DMS53 (cell line): ENCODE measurements at regions not wholly inside any gene's neighbourhood (a gene's known extent, or its start where the extent isn't known, plus 50 kb on each side); places are given as distances from the start of the nearest gene placed in this dataset.

ENCODE experiments used
- DNase-seq: peaks from one replicate; lab custom pipeline; 2025; lab: John Stamatoyannopoulos, UW

- DNase-seq = no peak
These were observed 863.7 kb upstream of the ALCAM start for GRCh38 chr3:104503022-104503421.

- DNase-seq = no peak
These were observed 856.4 kb upstream of the ALCAM start for GRCh38 chr3:104510131-104510849.

GRCh38 chr3:104514371-104514770 lies 852.3 kb upstream of the ALCAM start:
- DNase-seq = no peak

GRCh38 chr3:104514776-104515175 lies 851.9 kb upstream of the ALCAM start:
- DNase-seq = no peak

GRCh38 chr3:104519068-104519467 lies 847.6 kb upstream of the ALCAM start:
- no peak for DNase-seq

- DNase-seq = no peak
These were observed 847.1 kb upstream of the ALCAM start for GRCh38 chr3:104519468-104520227.

GRCh38 chr3:104520228-104520655 lies 846.5 kb upstream of the ALCAM start:
- no peak for DNase-seq

- no peak for DNase-seq
These were observed 844.9 kb upstream of the ALCAM start for GRCh38 chr3:104521606-104522336.

- no peak for DNase-seq
These were observed 843.6 kb upstream of the ALCAM start for GRCh38 chr3:104523136-104523535.

- DNase-seq = no peak
These were observed 839.8 kb upstream of the ALCAM start for GRCh38 chr3:104526901-104527401.

- DNase-seq = no peak
These were observed 835.8 kb upstream of the ALCAM start for GRCh38 chr3:104530934-104531333.

- DNase-seq = no peak
These were observed 830.0 kb upstream of the ALCAM start for GRCh38 chr3:104536715-104537114.

- DNase-seq = no peak
These were observed 829.4 kb upstream of the ALCAM start for GRCh38 chr3:104537323-104537722.

GRCh38 chr3:104546301-104546700 lies 820.4 kb upstream of the ALCAM start:
- no peak for DNase-seq

GRCh38 chr3:104547031-104547430 lies 819.7 kb upstream of the ALCAM start:
- DNase-seq = no peak

- no peak for DNase-seq
These were observed 818.3 kb upstream of the ALCAM start for GRCh38 chr3:104548401-104548800.

GRCh38 chr3:104549099-104549714 lies 817.5 kb upstream of the ALCAM start:
- DNase-seq = no peak

- no peak for DNase-seq
These were observed 813.6 kb upstream of the ALCAM start for GRCh38 chr3:104553121-104553520.

GRCh38 chr3:104554425-104554824 lies 812.3 kb upstream of the ALCAM start:
- DNase-seq = no peak

GRCh38 chr3:104555728-104556127 lies 811.0 kb upstream of the ALCAM start:
- DNase-seq = no peak

GRCh38 chr3:104556372-104557078 lies 810.2 kb upstream of the ALCAM start:
- DNase-seq = no peak

GRCh38 chr3:104561324-104561723 lies 805.4 kb upstream of the ALCAM start:
- DNase-seq = no peak
